ENCODE measurements at regions not wholly inside any gene's neighbourhood (a gene's known extent, or its start where the extent isn't known, plus 50 kb on each side); places are given as distances from the start of the nearest gene placed in this dataset.

DNA sequence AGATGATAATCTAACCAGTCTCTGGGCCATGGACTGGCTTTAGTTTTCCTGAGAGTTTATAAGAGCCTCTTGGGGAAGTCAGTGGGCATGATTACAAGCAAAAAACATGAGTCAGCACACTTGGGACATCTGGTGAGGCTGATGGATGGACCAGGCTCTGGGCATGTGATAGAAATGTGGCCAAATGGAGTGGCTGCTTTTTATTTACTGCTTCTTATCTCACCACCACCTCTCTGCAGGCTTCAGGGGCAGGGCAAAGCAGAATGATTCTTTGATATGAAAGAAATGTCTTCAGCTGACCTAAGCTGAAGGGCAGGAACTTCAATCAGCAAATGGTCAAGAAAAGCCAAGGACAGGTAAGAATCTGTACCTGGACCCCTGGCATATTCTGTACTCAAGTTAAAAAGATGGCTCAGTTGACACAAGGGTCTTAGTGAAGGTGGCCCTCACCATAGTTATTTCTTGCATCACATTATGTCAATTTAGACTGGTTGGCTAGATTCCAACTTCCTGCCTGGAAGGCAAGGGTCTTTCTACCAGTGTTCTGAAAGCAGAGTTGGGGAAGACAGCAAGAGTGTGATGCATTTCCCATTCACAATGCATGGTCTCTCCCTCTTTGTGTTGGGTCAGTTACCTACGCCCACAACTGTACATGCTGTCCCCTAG lies 162.8 kb downstream of the FASLG start:
- no peaks in the 10 kb centered on the region for H3K27me3 ChIP-seq
- intact Hi-C loops (cut with DNase I; ENCODE audit: low total_unique reads) = no loop called here
- no peaks in the 10 kb centered on the region for H3K9me3 ChIP-seq
- no peaks in the 10 kb centered on the region for H3K36me3 ChIP-seq
- TF ChIP-seq, protein P1, sequence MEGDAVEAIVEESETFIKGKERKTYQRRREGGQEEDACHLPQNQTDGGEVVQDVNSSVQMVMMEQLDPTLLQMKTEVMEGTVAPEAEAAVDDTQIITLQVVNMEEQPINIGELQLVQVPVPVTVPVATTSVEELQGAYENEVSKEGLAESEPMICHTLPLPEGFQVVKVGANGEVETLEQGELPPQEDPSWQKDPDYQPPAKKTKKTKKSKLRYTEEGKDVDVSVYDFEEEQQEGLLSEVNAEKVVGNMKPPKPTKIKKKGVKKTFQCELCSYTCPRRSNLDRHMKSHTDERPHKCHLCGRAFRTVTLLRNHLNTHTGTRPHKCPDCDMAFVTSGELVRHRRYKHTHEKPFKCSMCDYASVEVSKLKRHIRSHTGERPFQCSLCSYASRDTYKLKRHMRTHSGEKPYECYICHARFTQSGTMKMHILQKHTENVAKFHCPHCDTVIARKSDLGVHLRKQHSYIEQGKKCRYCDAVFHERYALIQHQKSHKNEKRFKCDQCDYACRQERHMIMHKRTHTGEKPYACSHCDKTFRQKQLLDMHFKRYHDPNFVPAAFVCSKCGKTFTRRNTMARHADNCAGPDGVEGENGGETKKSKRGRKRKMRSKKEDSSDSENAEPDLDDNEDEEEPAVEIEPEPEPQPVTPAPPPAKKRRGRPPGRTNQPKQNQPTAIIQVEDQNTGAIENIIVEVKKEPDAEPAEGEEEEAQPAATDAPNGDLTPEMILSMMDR (IDR thresholded peaks at IDR 0.05) = no peak
- TF ChIP-seq POLR2AphosphoS5 (IDR thresholded peaks at IDR 0.05) (no peak), POLR2A (IDR thresholded peaks at IDR 0.05) (no peak)
- no peaks in the 10 kb centered on the region for H3K4me1 ChIP-seq
- H3K27ac ChIP-seq = no peak overlapping the region
- no peak overlapping the region for H3K4me3 ChIP-seq
- DNase-seq (ENCODE audit: low spot score in 2 of 2) = no peak

DNA sequence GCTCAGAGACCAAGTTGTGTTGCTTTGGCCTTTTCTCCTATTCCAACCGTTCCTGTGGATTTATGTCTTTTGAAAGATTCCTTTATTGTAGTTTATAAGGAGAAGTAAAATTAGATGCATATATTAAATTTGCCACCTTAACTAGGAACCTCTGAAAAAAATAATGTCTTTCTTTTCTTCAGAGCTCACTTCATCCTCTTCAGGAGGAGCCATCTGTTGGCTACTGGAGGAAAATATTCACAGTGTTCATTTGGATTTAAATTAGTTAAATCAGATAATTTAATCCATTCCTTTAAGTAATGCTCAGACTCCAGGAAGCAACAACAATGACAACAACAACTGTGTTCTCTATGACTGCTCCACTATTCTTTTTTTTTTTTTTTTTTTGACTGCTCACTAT lies 164.0 kb downstream of the FASLG start:
- H3K4me1 ChIP-seq = no peaks in the 10 kb centered on the region
- DNase-seq (ENCODE audit: low spot score in 2 of 2) = no peak
- TF ChIP-seq POLR2AphosphoS5 (IDR thresholded peaks at IDR 0.05) = no peak
- no peak for TF ChIP-seq POLR2A (IDR thresholded peaks at IDR 0.05)
- TF ChIP-seq, protein P1 (IDR thresholded peaks at IDR 0.05) = no peak
- intact Hi-C loops (cut with DNase I; ENCODE audit: low total_unique reads) = no loop called here
- H3K9me3 ChIP-seq = no peaks in the 10 kb centered on the region
- H3K4me3 ChIP-seq = no peak overlapping the region
- no peaks in the 10 kb centered on the region for H3K36me3 ChIP-seq
- no peaks in the 10 kb centered on the region for H3K27me3 ChIP-seq
- no peak overlapping the region for H3K27ac ChIP-seq

DNA sequence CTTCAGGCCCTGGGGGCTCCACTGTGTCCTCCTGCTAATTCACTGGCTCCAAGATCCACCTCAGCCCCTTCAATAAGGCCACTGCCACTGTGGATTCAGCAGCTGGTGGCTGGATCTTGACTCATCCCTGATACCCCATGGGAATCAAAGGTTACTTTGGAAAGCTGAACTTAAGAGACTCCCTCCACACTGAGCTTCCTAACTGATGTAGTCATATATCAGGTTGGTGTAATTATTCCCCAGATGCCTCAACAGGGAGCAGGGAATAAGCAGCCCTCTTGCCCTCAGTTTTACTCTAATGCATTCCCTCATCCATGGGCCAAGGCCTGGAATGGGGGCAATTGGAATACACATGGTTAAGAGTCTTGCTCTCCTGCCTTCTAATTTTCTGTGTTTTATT lies 164.6 kb downstream of the FASLG start:
- no peak for TF ChIP-seq POLR2A (IDR thresholded peaks at IDR 0.05)
- no peak for TF ChIP-seq POLR2AphosphoS5 (IDR thresholded peaks at IDR 0.05)
- TF ChIP-seq, protein P1 (IDR thresholded peaks at IDR 0.05) = no peak
- Histone ChIP-seq H3K9me3 (no peaks in the 10 kb centered on the region), H3K4me3 (no peak overlapping the region), H3K4me1 (no peaks in the 10 kb centered on the region), H3K27me3 (no peaks in the 10 kb centered on the region), H3K27ac (no peak overlapping the region), H3K36me3 (no peaks in the 10 kb centered on the region)
- intact Hi-C loops (cut with DNase I; ENCODE audit: low total_unique reads) = no loop called here
- no peak for DNase-seq (ENCODE audit: low spot score in 2 of 2)

DNA sequence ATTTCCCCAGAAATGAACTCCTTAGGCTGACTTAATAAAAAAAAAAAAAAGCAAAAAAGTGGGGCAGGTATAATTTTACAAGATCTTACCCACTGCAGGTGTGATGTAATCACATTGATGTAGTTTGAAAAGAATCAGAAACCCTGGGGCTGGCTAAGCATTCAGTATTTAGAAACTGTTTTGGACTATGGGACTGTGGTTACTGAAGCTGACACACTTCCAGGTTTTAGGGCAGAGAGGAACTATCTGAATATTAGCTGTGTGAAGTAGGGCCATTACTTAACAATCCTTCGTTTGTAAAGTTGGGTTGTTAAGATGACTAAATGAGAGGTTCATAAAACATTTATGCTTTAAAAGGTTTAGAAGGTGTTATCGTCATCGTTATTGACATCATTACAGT lies 165.3 kb downstream of the FASLG start:
- TF ChIP-seq, protein P1 (IDR thresholded peaks at IDR 0.05) = no peak
- TF ChIP-seq POLR2A (IDR thresholded peaks at IDR 0.05) (no peak), POLR2AphosphoS5 (IDR thresholded peaks at IDR 0.05) (no peak)
- Histone ChIP-seq H3K27me3 (no peaks in the 10 kb centered on the region), H3K36me3 (no peaks in the 10 kb centered on the region), H3K27ac (peak overlapping the region in 1 of 2 donors; percentile 26), H3K4me1 (no peaks in the 10 kb centered on the region), H3K4me3 (no peak overlapping the region), H3K9me3 (no peaks in the 10 kb centered on the region)
- no peak for DNase-seq (ENCODE audit: low spot score in 2 of 2)
- intact Hi-C loops (cut with DNase I; ENCODE audit: low total_unique reads) = no loop called here

DNA sequence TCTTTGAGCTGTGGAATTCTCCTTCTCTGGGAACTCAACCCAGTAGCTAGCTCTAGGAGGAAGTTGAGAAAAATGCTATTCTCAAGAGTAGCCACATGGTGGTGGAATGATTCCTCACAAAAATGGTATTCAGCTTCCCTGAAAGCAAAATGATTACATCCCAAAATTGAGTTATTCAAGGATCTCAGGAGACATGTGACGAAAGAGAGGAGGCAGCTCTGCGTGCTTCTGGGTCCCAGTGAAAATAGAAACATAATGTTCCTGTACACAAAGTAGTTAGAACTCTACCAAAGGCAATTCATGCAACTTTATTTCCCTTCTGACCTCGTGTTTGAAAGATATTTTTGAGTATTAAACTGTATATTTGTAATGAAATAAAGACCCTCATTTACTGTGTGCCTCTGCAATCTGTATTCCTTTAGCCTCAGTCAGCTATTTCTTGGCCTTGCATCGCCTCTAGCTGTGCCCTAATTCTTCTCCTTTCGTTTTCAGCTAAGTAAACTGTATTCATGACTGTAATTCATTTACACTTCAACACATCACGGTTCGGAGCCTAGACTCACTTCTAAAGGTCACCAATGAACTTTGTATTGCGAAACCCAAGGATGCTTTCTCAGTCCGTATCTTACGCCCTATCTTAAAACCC lies 167.3 kb downstream of the FASLG start:
- DNase-seq (ENCODE audit: low spot score in 2 of 2) = no peak
- TF ChIP-seq, protein P1 (IDR thresholded peaks at IDR 0.05) = peak; percentile 39 to 68 (median 55)
- TF ChIP-seq POLR2AphosphoS5 (IDR thresholded peaks at IDR 0.05) = peak in 2 of 3 donors; percentile 43 to 48
- no peak for TF ChIP-seq POLR2A (IDR thresholded peaks at IDR 0.05)
- no peaks in the 10 kb centered on the region for H3K27me3 ChIP-seq
- intact Hi-C loops (cut with DNase I; ENCODE audit: low total_unique reads) = loop anchor here (5.0 kb wide), 1 partner anchor 656 kb away; no protein-coding TSS in a partner anchor
- no peaks in the 10 kb centered on the region for H3K4me1 ChIP-seq
- peak overlapping the region; percentile 7 to 42 (median 21) for H3K4me3 ChIP-seq
- H3K36me3 ChIP-seq = no peaks in the 10 kb centered on the region
- no peaks in the 10 kb centered on the region for H3K9me3 ChIP-seq
- H3K27ac ChIP-seq = peak overlapping the region; percentile 64 to 74

Data from breast epithelium (tissue), 4 donors.